ENCODE measurements at regions not wholly inside any gene's neighbourhood (a gene's known extent, or its start where the extent isn't known, plus 50 kb on each side); places are given as distances from the start of the nearest gene placed in this dataset.

DNA sequence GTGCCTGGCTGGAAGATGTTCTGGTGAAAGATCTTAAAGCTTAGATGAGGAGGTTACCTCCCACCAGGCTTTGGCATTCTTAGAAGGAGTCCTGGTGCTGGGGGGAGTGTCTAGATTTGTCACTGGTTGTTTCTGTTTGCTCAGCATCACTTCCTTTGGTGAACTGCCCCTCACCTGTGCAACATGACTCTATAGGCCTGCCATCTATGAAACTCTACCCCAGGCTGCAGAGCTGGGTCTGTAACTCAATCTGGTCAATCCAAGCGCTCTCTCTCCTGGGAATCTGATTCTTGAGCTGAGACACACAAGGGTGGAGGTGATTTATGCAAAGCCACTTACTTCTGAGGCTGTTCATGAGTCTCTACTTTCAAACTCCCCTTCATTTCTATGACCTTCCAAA is 399.4 kb downstream of the NPIPA7 start:
- TF ChIP-seq ZNF274 (IDR thresholded peaks at IDR 0.05; ENCODE audit: low read depth, low read length) = no peak
- TF ChIP-seq YY1 (IDR thresholded peaks at IDR 0.05; ENCODE audit: insufficient read depth, insufficient read length) = no peak
- TF ChIP-seq SUZ12 (IDR thresholded peaks at IDR 0.05; ENCODE audit: extremely low read depth, insufficient read depth, insufficient read length) = no peak
